SIG-M5 treated with dmso at 0.1 percent for 504 hours (cell line): ENCODE measurements at regions not wholly inside any gene's neighbourhood (a gene's known extent, or its start where the extent isn't known, plus 50 kb on each side); places are given as distances from the start of the nearest gene placed in this dataset.
"Not testable (repeated sequence)": the region's sequence is repeated elsewhere in the genome, so short reads cannot be mapped to it uniquely, and the experiment has no call there.

Source experiments
- DNase-seq: peaks from one replicate; lab custom pipeline; 2025; ENCODE audit not compliant: unreplicated experiment; lab: John Stamatoyannopoulos, UW

GRCh38 chr20:17873410-17874270 lies 95.0 kb downstream of the SNX5 start:
- no peak for DNase-seq

GRCh38 chr20:17872959-17873358 lies 95.6 kb downstream of the SNX5 start:
- no peak for DNase-seq

GRCh38 chr20:17872434-17872833 lies 96.2 kb downstream of the SNX5 start:
- DNase-seq, result no peak

GRCh38 chr20:17871886-17872285 lies 96.7 kb downstream of the SNX5 start:
- no peak for DNase-seq

- DNase-seq, result no peak
These were observed 97.4 kb downstream of the SNX5 start for GRCh38 chr20:17871181-17871580.

- DNase-seq, result no peak
These were observed 98.4 kb downstream of the SNX5 start for GRCh38 chr20:17870086-17870740.

GRCh38 chr20:17869295-17869994 lies 99.1 kb downstream of the SNX5 start:
- no peak for DNase-seq

GRCh38 chr20:17868700-17869231 lies 99.8 kb downstream of the SNX5 start:
- no peak for DNase-seq

- no peak for DNase-seq
These were observed 100.4 kb downstream of the SNX5 start for GRCh38 chr20:17868151-17868550.

- no peak for DNase-seq
These were observed 101.3 kb downstream of the SNX5 start for GRCh38 chr20:17867131-17867925.

GRCh38 chr20:17866234-17867001 lies 102.2 kb downstream of the SNX5 start:
- DNase-seq, result no peak

- DNase-seq, result no peak
These were observed 104.9 kb downstream of the SNX5 start for GRCh38 chr20:17863577-17864292.

GRCh38 chr20:17863209-17863576 lies 105.4 kb downstream of the SNX5 start:
- no peak for DNase-seq

- DNase-seq, result no peak
These were observed 106.4 kb downstream of the SNX5 start for GRCh38 chr20:17862171-17862570.

GRCh38 chr20:17861620-17862019 lies 107.0 kb downstream of the SNX5 start:
- DNase-seq, result not testable (repeated sequence)

- DNase-seq, result no peak
These were observed 108.0 kb downstream of the SNX5 start for GRCh38 chr20:17860301-17861197.

- no peak for DNase-seq
These were observed 108.9 kb downstream of the SNX5 start for GRCh38 chr20:17859616-17860232.

- DNase-seq, result no peak
These were observed 109.5 kb downstream of the SNX5 start for GRCh38 chr20:17859002-17859615.
